Lung (tissue), 11 donors: ENCODE measurements at regions not wholly inside any gene's neighbourhood (a gene's known extent, or its start where the extent isn't known, plus 50 kb on each side); places are given as distances from the start of the nearest gene placed in this dataset.

Experiments
- ATAC-seq: fragments of 200-7000 bp; cut with Tn5 transposase; one replicate; pipeline ENCODE4 v1.9.1; 2020; ENCODE audit warnings: moderate number of reproducible peaks; ENCODE audit not compliant: insufficient read depth, low FRiP score
- DNase-seq, 3 donors: peaks; one replicate each; pipeline ENCODE4 v3.0.0-alpha.2; 2013 to 2017
- H3K27ac ChIP-seq, 2 donors: one replicate each; pipeline ENCODE4 v1.5.1; 2013; ENCODE audit warnings: mild to moderate bottlenecking in 2 of 2, moderate library complexity in 2 of 2, control low read depth in 1 of 2, inconsistent platforms in 1 of 2, low read depth in 1 of 2, low read length in 1 of 2
- H3K27me3 ChIP-seq, 3 donors: one replicate each; pipeline ENCODE4 v1.5.1; 2013; ENCODE audit warnings: low read length in 2 of 3; ENCODE audit not compliant: control insufficient read depth in 3 of 3, insufficient read depth in 3 of 3
- H3K36me3 ChIP-seq, 4 donors: one replicate each; pipeline ENCODE4 v1.5.1; 2013; ENCODE audit warnings: low read length in 4 of 4, mild to moderate bottlenecking in 1 of 4, moderate library complexity in 1 of 4; ENCODE audit not compliant: control insufficient read depth in 4 of 4, insufficient read depth in 4 of 4
- H3K4me1 ChIP-seq, 5 donors: one replicate each; pipeline ENCODE4 v1.5.1; 2013; ENCODE audit warnings: low read length in 5 of 5, mild to moderate bottlenecking in 2 of 5, moderate library complexity in 1 of 5; ENCODE audit not compliant: control insufficient read depth in 5 of 5, insufficient read depth in 5 of 5
- H3K4me3 ChIP-seq: one replicate; pipeline ENCODE4 v1.5.1; 2013; ENCODE audit warnings: mild to moderate bottlenecking, control low read depth, moderate library complexity
- H3K9ac ChIP-seq, 2 donors: one replicate each; pipeline ENCODE4 v1.5.1; 2013; ENCODE audit warnings: low read length in 2 of 2, control low read depth in 1 of 2; ENCODE audit not compliant: insufficient read depth in 1 of 2
- H3K9me3 ChIP-seq, 4 donors: one replicate each; pipeline ENCODE4 v1.5.1; 2013; ENCODE audit warnings: low read length in 3 of 4, mild to moderate bottlenecking in 1 of 4, moderate library complexity in 1 of 4; ENCODE audit not compliant: control insufficient read depth in 4 of 4, insufficient read depth in 3 of 4
- WGBS, 2 donors: extraction: QIAGEN DNeasy Blood & Tissue Kit; methylation state at CpG; one replicate each; pipeline ENCODE4 v1.1.7; 2013; 5-methylcytosine and 5-hydroxymethylcytosine counted together
- TF ChIP-seq, protein P1 (sequence below): IDR thresholded peaks from 2 replicates; pipeline ENCODE4 v1.5.1; 2012; ENCODE audit warnings: mild to moderate bottlenecking; ENCODE audit errors: control extremely low read depth, extremely low read depth
- donor health status: control.
- donor health status: control.
- donor health status: Bipolar disorder and iron deficiency.
- donor health status: healthy.
- donor health status: DM: yes; HTN: yes; CAD: no.

DNA sequence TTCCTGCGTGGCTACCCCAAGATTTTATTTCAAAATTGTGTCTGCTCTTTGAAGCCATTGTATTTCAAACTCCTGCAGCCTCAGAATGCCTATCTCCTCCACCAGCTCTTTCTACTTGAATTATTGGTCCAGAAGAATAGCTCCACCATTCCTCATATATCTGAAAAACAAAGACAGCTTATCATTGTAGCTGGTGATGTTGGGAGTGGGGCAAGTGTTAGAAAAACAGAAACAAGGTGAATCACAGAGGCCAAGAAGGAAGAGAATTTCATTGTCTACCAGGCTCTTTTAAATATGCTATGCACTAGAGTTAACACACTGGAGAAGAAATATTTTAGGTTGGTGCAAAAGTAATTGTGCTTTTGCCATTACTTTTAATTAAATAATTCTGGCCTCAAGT lies 307.9 kb upstream of the ROPN1 start:
- TF ChIP-seq, protein P1, sequence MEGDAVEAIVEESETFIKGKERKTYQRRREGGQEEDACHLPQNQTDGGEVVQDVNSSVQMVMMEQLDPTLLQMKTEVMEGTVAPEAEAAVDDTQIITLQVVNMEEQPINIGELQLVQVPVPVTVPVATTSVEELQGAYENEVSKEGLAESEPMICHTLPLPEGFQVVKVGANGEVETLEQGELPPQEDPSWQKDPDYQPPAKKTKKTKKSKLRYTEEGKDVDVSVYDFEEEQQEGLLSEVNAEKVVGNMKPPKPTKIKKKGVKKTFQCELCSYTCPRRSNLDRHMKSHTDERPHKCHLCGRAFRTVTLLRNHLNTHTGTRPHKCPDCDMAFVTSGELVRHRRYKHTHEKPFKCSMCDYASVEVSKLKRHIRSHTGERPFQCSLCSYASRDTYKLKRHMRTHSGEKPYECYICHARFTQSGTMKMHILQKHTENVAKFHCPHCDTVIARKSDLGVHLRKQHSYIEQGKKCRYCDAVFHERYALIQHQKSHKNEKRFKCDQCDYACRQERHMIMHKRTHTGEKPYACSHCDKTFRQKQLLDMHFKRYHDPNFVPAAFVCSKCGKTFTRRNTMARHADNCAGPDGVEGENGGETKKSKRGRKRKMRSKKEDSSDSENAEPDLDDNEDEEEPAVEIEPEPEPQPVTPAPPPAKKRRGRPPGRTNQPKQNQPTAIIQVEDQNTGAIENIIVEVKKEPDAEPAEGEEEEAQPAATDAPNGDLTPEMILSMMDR, result no peak
- H3K36me3 ChIP-seq, result peaks cover 0 to 6% (median 2%) of the 10 kb centered on the region in 4 donors
- no peaks in the 10 kb centered on the region for H3K27me3 ChIP-seq
- ATAC-seq, result no peak
- DNase-seq, result no peak
- H3K9me3 ChIP-seq, result peaks cover 0 to 3% (median 0%) of the 10 kb centered on the region in 4 donors
- no peak overlapping the region for H3K4me3 ChIP-seq
- 90 to 93% methylated on average over 1 of the region's 1 CpG for WGBS, 2 donors
- no peak overlapping the region for H3K27ac ChIP-seq
- no peak overlapping the region for H3K9ac ChIP-seq
- H3K4me1 ChIP-seq, result peaks cover 0 to 25% (median 10%) of the 10 kb centered on the region in 5 donors

DNA sequence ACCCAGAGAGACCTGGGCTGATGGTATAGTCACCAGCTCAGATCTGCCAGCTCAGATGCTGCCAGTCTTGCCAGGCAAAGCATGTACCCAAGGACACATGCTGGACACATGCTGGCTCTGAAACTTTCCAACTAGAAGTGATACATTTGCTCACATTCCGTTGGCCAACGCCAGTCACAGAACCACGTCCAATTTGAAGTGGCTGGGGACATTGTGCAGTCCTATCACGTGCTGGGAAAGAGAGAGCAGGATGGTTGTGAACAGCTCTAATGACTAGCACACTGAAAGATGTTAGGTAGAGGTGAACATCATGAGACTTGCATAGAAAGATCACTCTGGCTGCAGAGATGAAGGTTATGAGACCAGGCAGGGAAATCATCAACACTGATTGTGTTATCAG lies 308.5 kb upstream of the ROPN1 start:
- Histone ChIP-seq H3K9me3 (peaks cover 0 to 3% (median under 1%) of the 10 kb centered on the region in 4 donors), H3K27me3 (no peaks in the 10 kb centered on the region), H3K4me3 (no peak overlapping the region), H3K9ac (no peak overlapping the region), H3K36me3 (peaks cover 0 to 7% (median 2%) of the 10 kb centered on the region in 4 donors), H3K27ac (no peak overlapping the region), H3K4me1 (peaks cover 0 to 25% (median 10%) of the 10 kb centered on the region in 5 donors)
- WGBS, 2 donors, result 90% methylated on average over 4 of the region's 4 CpGs
- TF ChIP-seq, protein P1, result no peak
- ATAC-seq (no peak), DNase-seq (no peak)

DNA sequence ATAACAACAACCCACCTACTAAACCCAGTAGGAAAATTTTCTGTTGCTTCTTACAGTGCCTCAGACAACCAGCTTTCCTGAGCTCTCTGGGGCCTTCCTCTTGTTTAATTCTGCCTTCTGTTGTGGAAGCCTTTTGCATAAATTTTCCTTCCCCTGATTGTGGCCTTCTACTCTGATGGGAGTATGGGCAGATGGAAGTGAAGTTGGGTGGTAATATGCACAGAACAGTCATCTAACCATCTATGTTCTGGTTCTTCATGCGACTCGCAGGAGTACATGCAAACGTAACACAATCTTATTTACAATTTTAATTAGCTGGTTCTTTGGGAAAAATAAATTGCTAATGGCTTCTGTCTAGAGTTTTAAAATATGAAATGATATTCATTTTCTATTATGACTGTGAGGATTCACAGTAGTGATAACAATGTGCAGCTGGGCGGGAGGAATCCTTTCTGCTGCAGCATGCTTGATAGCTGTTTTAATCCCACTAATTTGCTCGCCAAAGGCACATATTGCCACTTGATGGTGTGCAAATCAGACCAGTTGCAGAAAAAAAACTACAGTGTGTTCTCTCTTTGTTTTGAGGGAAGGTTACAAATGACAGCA lies 311.5 kb upstream of the ROPN1 start:
- ATAC-seq (no peak), DNase-seq (no peak)
- H3K27me3 ChIP-seq, result no peaks in the 10 kb centered on the region
- H3K27ac ChIP-seq, result no peak overlapping the region
- H3K36me3 ChIP-seq, result peaks cover 0 to 7% (median 2%) of the 10 kb centered on the region in 4 donors
- H3K4me3 ChIP-seq, result no peak overlapping the region
- no peak overlapping the region for H3K9ac ChIP-seq
- WGBS, 2 donors, result 94 to 96% methylated on average over 5 of the region's 5 CpGs
- H3K4me1 ChIP-seq, result peaks cover 0 to 10% (median 3%) of the 10 kb centered on the region in 5 donors
- TF ChIP-seq, protein P1, result no peak
- H3K9me3 ChIP-seq, result peaks cover 0 to 6% (median 3%) of the 10 kb centered on the region in 4 donors

DNA sequence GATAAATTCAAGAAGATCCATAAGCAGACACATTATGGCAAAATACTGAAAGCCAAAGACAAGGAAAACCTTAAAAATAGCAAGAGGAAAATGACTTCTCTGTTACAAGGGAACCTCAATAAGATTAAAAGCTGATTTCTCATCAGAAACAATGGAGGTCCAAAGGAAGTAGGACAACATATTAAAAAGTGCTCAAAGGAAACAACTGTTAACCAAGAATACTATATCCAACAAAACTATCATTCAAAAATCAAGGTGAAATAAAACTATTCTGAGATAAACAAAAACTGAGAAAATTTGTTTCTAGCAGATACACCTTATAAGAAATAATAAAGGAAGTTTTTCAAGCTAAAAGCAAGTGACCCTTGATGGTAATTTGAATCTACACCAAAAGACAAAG lies 314.7 kb upstream of the ROPN1 start:
- Histone ChIP-seq H3K9me3 (peaks cover 0 to 6% (median 2%) of the 10 kb centered on the region in 4 donors), H3K4me1 (no peaks in the 10 kb centered on the region), H3K27me3 (no peaks in the 10 kb centered on the region), H3K36me3 (peaks cover 0 to 4% (median 0%) of the 10 kb centered on the region in 4 donors), H3K9ac (no peak overlapping the region), H3K4me3 (no peak overlapping the region), H3K27ac (no peak overlapping the region)
- DNase-seq (no peak), ATAC-seq (no peak)
- TF ChIP-seq, protein P1, result no peak
